Activated effector memory CD4-positive, alpha-beta T cell treated with Interleukin-2 at 50 U/mL for 16 hours (primary cell): ENCODE measurements at regions not wholly inside any gene's neighbourhood (a gene's known extent, or its start where the extent isn't known, plus 50 kb on each side); places are given as distances from the start of the nearest gene placed in this dataset.

Experiments used
- DNase-seq: peaks from one replicate; pipeline ENCODE4 v3.0.0-alpha.2; 2020

DNA sequence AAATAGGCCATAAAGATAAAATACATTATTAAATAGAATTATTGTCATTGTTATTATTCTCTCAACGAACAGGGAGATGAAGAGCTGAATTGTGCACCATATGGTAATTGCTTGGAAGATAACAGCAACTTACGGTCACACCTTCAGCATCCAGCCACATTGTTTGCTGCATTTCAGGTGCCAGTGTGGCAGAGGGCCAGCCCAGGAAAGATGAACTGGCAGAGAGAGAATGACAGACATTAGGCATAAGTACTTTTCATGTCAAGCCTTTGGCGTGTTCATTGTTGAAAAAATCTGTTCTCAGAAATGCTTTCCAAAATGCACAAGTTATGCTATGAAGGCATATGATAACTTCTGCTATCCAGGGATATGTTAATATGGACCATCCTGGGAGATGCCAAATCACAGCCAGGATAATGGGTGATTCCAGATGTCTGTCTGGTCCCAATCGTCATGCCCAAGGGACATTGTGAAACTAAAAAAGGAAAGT, 748.6 kb upstream of the PIK3C3 start:
- no peak for DNase-seq

DNA sequence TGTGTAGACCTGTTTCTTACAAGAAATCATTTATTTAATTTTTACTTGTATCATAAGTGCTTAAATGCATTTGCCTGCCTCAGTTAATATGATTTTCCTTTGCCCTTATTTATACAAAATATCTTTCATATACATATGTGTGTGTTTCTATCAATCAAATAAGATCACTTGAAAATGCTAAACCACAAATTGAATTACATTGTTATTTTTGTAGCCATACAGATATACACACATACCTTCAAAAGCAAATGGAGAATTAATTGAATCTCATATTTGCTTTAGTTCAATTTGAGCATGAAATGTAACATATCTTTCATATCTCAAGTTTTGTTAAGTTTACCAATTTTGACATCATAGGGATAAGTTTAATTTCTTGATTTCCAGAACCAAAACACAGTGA, 755.8 kb upstream of the PIK3C3 start:
- no peak for DNase-seq

DNA sequence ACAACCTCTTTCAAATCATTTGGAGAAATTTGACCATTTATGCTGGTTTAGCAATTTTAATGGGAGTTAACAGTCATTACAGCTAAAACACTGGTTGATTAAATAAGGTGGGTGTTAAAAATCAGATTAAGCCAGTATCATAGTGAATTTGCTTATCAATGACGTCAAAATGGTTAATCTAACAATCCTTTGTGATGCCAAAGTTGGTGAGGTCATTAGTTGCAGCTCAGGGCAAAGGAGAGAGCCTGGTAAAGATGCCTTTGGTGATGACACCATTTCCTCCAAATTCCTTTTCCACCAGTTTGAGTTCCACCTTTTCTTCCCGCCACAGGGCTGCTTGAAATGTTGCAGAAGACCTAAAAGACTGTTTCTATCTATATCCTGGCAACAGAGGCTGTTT, 757.1 kb upstream of the PIK3C3 start:
- no peak for DNase-seq

DNA sequence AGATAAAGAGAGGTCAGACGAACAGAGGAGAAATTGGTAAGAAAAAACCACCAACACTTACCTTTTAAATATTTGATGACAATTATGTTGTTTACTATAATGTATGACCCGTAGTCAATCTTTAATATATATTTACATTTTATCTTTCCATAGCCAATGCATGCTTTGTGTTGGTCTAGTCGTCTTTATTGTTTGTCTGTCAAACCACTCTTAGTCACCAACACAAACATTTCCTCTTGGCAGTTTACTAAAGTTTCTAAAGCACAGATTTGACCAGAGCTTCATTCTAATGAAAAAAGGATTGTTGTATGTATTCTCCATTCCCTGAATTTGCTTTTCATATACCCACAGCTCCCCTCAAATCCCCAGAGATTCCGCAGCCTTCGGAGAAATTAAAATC, 784.7 kb upstream of the PIK3C3 start:
- no peak for DNase-seq

DNA sequence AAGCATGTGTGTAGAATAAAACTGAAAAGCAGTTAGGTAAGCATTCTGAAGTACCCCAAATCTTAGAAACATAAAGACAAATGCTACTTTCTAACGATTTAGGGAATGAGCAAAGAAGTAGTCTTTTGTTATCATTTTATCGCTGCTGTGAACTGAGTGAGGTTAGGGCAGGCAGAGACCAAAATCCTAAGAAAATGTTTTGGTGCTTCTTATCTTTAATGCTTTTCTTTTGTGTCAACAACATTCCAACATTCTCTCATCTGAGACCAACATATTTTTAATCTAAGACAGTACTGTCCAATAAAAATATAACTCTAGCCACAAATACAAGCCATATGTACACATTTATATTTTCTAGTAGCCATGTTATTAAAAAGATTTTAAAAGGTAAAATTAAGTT, 789.4 kb upstream of the PIK3C3 start:
- DNase-seq: no peak

DNA sequence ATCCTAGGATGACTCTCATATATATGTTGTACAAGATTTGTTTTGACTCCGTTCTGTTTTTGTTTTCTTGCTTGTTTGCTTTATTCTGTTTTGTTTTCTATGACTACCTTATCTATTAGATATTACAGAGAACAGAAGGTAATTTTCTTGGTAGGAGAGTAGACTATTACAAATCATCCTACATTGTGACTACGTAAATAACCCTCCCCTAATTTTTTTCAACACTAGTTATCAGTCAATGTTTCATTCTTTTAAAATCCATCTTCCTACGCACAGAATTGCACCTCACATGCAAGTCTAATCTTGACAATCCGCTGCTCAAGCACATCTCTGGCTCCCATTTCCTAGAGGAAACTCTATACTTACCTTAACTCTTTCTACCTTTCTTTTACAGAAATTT, 792.3 kb upstream of the PIK3C3 start:
- no peak for DNase-seq

DNA sequence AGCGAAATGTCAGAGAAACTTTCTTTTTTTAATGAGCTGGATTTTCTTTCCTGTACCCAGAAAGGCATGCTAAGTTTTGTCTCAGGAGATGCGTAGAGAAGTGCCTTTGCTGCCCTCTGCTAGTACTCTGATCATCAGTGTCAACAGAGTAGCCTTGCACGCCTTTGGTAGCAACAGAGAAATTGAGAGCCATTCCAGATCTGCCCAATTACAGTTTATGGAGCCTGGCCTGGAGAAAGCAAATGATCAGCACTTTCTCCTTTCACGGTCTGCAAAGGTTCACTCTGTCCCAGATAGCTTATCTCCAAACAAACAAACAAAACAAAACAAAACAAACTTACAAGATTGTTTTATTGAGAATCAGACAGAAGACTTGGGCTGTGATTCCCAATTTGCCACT, 792.8 kb upstream of the PIK3C3 start:
- no peak for DNase-seq

DNA sequence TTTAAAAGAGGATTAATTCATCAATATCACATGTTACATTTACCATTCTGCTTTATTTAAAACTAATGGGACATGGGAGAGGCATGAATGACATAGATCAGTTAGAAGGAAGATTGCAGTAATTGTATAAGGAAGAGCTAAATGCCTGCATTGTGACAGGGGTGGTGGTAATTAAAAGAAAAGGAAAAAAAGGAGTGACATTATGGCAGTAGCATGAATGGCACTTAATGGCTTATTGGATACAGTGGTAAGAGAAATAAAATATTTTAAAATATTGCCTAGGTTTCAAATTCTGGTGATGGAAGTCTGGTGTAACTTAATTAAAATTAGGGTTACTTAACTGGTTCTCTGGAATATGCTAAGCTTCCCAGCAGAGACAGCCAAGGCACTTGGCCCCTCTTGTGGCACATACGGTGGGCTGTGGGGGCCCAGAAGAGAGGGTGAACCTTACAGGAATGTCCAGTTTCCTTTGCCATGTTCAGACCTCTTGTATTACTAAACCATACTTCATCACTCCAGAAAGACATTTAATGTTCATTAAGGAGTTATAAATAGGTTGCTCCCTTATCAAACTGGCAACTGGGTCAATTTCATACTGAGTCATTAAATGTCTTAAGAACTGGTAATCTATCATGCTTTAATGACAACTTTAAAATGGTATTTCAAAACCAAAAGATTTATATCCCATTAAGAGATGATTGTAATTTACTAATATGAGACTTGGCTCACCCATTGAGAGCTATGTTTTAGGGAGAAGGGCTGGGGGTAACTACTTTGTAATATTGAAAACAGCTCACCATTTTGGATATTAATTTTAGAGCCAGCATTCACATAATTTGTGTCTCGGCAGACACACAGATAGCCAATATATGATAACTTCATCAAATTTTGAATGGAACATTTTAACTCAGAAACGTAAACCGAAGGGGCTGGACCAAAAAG, 798.9 kb upstream of the PIK3C3 start:
- no peak for DNase-seq

DNA sequence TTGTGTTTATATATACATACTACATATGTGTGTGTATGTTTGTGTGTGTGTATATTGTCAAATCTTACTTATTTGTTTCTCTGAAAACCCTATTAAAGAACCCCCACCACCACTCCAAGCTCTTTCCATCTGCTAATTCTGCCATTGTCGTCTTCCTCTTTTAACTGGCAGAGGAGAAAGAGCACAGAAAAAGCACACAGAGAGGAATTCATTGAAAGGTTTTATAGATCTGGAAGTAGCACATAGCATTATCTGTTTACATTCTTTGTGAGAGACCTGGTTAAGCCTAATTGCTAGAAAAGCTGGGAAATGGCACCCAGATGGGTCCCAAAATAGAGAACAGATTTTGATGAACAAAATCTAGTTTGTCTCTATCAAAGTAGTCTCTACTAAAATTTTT, 800.0 kb upstream of the PIK3C3 start:
- no peak for DNase-seq

DNA sequence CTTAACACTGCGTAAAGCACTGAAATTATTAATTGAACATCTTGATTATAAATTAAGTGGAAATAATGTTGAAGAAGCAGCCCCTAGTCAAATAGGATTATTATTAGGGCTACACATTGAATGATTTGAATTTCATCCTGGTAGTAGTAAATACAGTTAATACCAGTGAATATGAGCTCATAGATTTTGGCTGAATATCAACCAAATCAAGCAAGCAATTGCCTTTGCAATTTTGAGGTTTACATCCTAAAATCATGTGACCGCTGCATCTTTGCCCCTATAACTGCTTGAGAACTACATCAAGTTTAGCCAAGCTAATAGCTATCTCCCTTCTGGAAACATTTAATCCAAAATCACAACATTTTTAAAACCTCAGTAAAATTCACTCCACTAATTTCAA, 801.2 kb upstream of the PIK3C3 start:
- no peak for DNase-seq

DNA sequence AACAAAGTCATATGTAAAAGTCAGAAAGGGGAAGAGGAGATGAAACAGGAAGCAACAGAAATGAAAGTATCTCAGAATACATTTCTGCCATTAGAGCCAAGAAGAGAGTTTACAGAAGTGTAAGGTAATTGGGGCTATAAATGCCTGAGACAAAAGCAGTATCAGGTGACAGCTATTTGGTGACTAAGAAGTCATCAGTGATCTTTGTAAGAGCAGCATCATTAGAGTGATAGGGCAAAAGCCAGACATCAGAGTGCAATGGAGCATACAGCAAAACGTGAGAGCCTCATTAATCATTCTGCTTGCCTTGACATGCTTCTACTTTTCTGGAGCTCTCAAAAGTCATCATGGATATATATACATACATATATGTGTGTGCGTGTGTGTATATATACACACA, 804.7 kb upstream of the PIK3C3 start:
- DNase-seq: no peak

DNA sequence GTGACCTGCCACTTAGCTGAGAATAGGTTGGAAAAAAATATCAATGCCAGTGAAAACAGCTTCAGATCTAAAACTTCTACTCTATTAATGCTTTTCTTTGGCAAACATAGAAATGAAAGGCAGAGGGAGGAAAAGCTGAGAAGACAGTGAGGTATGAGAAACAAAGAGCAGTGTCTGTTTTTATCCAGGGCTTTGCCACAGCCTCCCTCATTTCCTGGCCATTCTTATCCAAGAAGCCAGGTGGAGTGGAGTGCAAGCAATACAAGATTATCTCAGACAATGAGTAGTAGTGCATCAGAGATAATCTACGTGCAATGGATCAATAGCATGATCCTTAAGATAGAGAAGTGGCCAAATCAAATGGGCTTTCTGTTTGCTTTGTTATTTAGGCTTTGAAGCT, 808.7 kb upstream of the PIK3C3 start:
- DNase-seq: no peak

DNA sequence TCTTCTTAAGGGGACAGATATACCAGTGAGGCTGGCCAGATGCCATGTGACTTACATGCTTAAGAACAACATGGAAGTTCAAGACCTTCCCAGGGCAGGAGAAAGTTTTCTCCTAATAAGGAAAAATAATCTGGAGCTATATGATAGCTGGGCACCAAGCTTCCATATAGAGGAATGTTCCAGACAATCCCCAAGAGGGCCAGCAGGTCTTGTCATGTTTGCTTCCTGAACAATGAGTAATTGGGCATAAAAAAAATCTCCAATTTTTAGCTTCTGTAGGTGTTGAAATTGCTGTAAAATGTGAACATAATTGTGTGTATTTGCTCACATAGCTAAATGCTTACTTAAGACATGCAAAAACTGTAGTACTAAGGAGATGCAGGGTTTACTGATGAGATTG, 809.5 kb upstream of the PIK3C3 start:
- DNase-seq: no peak

DNA sequence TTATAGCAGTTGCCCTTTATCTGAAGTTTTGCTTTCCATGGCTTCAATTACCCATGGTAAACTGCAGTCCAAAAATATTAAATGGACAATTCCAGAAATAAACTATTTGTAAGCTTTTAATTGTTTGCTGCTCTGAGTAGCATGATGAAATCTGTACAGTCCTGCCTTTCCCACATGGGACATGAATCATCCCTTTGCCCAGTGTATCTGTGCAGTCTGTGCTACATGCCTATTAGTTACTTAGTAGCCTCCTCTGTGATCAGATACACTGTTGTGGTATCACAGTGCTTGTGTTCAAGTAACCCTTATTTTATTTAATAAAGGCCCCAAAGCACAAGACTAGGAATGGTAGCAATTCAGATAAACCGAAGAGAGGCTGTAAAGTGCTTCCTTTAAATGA, 810.6 kb upstream of the PIK3C3 start:
- DNase-seq: no peak

DNA sequence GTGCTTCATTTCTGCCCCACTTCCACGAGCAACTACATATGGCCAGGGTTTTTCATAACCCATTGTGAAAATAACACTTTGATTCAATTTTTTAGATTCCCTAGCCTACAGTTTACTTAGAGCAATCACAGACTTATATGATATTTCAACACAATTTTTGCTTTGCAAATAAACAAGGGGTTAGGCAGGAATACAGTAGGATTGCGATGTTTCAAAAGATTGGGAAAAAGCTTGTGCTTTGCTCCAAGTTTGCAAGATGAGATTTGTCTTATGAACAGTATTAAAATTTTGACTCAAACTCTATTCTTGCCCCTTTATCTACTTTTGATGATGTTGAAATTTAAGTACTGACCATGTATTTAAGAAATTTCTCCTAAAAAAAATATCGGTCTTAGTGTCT, 814.5 kb upstream of the PIK3C3 start:
- no peak for DNase-seq

DNA sequence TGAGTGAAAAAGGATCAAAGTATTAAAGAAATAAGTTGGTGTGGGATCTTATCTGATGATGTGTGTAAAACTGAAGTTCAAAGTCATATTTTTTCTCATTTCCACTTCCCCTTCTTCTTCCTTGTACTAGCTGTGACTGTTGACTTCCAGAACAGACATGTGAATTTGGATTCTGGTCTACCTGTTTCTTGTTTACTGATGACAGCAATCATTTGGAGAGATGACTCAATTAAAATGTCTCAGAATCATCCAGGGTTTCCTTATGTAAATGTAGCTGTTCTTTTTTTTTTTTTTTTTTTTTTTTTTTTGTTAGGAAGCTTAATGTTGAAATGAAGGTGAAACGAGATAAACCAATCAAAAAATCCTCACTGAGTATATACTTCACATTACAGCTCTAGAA, 819.9 kb upstream of the PIK3C3 start:
- no peak for DNase-seq

DNA sequence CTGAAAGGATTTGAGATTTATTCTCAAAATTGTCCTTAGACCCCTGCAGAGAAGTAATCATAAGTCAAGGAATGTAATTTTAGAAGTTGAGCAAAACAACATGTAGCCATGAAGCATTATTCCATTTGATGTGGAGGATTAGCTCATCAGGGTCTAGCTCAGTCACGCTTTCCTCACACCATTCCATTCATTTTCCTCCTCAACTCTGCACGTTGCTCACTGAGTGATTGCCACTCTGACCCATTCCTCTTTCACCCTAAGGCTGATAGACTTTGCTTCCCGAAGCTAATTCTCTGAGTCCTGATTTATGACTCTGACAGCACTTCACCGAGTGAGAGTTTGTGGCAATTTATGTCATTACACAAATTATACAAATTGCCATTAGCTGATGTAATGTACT, 820.6 kb upstream of the PIK3C3 start:
- no peak for DNase-seq

DNA sequence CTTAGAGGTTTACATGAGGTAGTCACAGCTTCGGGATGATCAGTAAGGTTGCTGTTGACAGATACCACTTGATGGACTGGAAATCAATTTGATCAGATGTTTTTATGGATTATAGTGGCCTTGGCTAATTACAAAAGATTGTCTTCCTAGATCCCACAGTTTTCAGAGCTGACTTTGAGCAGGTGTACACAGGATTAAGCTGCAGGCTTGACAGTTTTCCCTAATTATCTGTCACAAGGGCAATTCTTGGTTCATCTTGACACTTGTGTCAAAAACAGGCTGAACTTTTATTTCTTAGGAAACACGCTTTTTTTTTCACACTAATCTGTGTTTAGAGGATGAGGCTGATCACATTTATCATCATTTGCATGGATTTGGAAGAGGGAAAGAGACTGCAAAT, 824.0 kb upstream of the PIK3C3 start:
- DNase-seq: no peak

DNA sequence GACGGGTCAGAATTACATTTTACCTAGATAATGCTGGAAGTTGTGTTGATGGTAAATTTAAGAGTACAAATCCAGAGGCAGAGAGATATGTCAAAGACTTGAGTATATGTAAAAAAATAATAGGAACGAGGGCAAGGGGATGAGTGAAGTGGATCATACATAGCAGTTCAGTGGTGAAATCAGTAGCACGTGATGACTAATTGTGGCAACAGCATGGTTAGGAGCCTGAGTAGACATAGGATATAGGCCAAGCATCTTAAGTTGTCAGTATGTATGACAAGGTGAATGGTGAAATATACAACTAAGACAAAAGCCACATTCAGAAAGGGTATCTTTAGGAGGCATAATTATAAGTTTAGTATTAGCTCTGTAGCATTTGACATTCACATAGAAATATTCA, 826.5 kb upstream of the PIK3C3 start:
- DNase-seq: no peak

DNA sequence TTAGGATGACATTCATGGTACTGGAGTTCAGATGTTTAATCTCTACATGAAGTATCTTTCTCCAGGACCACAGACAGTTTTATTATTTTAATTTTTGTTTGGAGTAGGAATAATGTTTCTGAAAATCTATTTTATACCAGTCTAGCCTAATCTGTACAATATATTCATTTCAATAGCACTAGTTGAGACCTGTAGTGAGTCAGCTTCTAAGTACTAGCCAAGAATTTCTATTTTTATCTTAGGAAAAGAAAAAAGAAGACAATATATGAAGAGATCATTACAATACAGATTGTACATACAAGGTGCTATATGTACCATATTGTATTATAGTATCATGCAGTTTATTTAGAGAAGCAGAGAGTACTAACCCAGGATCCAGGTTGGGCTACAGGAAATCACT, 826.9 kb upstream of the PIK3C3 start:
- DNase-seq: no peak

DNA sequence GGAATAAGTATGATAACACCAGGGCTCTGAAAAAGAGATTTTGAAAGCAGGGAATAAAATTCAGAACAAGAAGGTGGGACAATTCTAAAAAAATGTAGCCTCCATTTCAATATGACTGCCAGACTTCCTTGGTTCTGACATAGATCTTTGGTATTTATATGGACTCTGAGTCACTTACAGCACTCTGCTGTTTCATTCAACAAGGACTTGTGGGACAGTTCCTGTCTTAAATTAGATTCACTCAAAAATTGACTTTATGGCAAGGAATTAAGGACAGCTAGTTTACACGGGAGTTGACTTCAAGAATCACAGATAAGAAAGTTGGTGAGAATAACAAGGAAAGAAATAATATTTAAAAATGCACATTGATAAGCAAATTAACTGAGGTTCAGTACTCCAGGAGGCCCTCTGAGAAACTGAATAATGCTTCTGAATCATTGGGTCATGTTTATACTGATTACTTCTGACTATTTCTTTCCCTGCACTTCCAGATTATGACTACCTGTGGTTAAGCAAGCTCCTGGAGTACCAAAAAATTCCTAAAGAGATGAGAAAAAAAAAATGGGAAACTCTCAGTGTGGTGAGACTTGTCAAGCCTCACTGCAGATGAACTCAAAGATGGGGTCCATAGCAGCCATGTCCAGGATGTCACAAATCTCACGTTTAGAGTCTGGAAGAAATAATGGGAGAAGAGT, 828.3 kb upstream of the PIK3C3 start:
- DNase-seq: no peak

DNA sequence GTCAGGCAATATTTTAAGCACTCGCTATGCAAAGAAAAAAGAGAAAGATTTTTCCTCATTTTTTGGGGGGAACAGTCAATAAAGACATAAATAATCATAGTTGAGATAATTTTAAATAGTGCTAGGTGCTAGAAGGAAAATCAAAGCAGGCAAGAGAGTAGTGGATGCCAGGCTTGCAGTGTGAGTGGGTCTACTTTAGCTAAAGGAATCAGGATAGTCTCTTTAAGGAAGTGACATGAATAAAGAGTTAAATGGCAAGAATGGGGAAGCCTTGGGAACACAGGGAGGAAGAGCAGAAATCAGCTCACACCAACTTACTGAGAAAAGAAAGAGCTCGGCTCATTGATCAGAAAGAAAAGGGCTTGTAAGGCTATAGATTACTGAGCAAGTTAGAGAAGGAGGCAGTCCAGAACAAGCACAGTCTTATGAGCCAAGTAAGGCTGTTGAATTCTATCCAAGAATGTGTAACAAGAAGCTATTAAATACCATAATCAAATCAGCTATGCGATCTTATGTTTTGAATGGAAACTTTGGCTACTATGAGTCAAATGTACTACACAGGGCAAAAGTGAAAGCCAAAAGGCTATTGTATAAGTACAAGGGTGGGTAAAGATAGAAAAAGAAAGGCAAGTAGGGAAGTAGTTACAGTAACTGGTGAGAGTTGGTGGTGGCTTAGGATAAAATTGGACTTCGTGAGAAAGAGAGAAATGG, 833.8 kb upstream of the PIK3C3 start:
- DNase-seq: no peak

DNA sequence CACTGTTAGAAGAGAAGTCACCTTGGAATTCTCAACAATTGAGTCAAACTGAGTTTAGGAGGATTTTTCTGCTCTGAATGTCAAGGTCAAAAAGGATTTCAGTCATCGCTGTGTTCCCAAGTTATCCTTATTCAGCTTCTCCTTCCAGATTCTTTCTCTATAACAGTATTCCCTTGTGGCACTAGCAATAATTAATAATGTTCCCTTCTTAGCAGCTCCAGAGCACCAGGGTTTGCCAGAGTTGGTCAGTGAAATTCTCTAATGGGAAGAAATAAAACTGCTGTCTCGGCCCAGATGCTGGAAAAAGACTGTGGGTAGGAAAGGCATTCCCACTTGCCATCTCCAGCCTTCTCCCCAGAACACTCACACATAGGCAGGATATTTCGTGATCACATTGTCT, 836.0 kb upstream of the PIK3C3 start:
- no peak for DNase-seq
